GM23248 (cell line): ENCODE measurements at regions not wholly inside any gene's neighbourhood (a gene's known extent, or its start where the extent isn't known, plus 50 kb on each side); places are given as distances from the start of the nearest gene placed in this dataset.

ENCODE experiments used
- EZH2 ChIP-seq: fragments of 200-600 bp; sonication (generic); IDR thresholded peaks from 2 replicates; pipeline ENCODE4 v1.6.1; 2018; ENCODE audit warnings: antibody characterized with exemption, mild to moderate bottlenecking; ENCODE audit not compliant: insufficient read depth, poor library complexity, severe bottlenecking
- EZH2phosphoT487 ChIP-seq: fragments of 200-600 bp; sonication (generic); IDR thresholded peaks from 2 replicates; pipeline ENCODE4 v1.6.1; 2018; ENCODE audit warnings: antibody characterized with exemption, moderate library complexity, mild to moderate bottlenecking, low read depth; ENCODE audit not compliant: insufficient read depth

- TF ChIP-seq EZH2 = no peak
- TF ChIP-seq EZH2phosphoT487 = no peak
Measured at GRCh38 chr19:30135093-30135757, 193.2 kb downstream of the URI1 start.
